ENCODE measurements at regions not wholly inside any gene's neighbourhood (a gene's known extent, or its start where the extent isn't known, plus 50 kb on each side); places are given as distances from the start of the nearest gene placed in this dataset.
"Not testable (repeated sequence)": the region's sequence is repeated elsewhere in the genome, so short reads cannot be mapped to it uniquely, and the experiment has no call there.

GRCh38 chr1:143574891-143575520, 396.8 kb downstream of the FAM72C start (continued):
- TF ChIP-seq, protein P1, sequence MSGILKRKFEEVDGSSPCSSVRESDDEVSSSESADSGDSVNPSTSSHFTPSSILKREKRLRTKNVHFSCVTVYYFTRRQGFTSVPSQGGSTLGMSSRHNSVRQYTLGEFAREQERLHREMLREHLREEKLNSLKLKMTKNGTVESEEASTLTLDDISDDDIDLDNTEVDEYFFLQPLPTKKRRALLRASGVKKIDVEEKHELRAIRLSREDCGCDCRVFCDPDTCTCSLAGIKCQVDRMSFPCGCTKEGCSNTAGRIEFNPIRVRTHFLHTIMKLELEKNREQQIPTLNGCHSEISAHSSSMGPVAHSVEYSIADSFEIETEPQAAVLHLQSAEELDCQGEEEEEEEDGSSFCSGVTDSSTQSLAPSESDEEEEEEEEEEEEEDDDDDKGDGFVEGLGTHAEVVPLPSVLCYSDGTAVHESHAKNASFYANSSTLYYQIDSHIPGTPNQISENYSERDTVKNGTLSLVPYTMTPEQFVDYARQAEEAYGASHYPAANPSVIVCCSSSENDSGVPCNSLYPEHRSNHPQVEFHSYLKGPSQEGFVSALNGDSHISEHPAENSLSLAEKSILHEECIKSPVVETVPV (CRISPR knock-in tag; IDR thresholded peaks at IDR 0.05) = no peak
- TF ChIP-seq GLIS3 (CRISPR knock-in tag; IDR thresholded peaks at IDR 0.05) (no peak), ZNF8 (CRISPR knock-in tag; IDR thresholded peaks at IDR 0.05) (no peak), CREB5 (CRISPR knock-in tag; IDR thresholded peaks at IDR 0.05; ENCODE audit: low read depth) (no peak), ZNF565 (CRISPR knock-in tag; conservative IDR thresholded peaks at IDR 0.05; ENCODE audit: low read depth) (no peak), TOX (CRISPR knock-in tag; IDR thresholded peaks at IDR 0.05; ENCODE audit: borderline replicate concordance) (no peak), ZFP3 (CRISPR knock-in tag; IDR thresholded peaks at IDR 0.05) (no peak), CSDC2 (CRISPR knock-in tag; IDR thresholded peaks at IDR 0.05) (no peak)

DNA sequence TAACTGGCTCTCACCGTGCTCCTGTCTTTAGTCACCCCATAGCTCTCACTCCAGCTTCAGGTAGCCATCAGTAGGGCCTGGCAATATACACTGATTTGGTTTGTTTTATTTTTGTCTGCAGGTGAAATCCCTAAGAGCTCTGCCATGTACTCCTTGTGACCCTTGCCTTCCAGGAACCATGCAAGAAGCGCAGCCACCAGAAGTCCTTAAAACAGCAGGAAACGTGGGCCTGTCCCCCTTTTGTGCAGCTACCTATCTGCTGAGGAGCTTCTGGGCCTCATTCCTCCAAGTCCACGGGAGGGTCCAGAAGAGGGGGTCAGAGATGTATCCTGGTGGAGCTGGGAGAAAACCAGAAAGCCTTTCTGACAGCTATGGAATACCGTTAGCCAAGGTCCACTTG, 399.1 kb downstream of the FAM72C start:
- not testable (repeated sequence) for ATAC-seq

- not testable (repeated sequence) for ATAC-seq
Observed at GRCh38 chr1:143563761-143564160, 408.0 kb downstream of the FAM72C start.

- TF ChIP-seq SNAI2 (CRISPR knock-in tag; IDR thresholded peaks at IDR 0.05) (no peak), ESRRG (CRISPR knock-in tag; IDR thresholded peaks at IDR 0.05) (no peak), ARNTL (CRISPR knock-in tag; IDR thresholded peaks at IDR 0.05; ENCODE audit: borderline replicate concordance, low read depth) (no peak), ZC3H10 (CRISPR knock-in tag; IDR thresholded peaks at IDR 0.05) (no peak), ZNF8 (CRISPR knock-in tag; IDR thresholded peaks at IDR 0.05) (no peak), ZFP30 (CRISPR knock-in tag; IDR thresholded peaks at IDR 0.05) (no peak), OSR1 (CRISPR knock-in tag; IDR thresholded peaks at IDR 0.05) (no peak), RARB (CRISPR knock-in tag; IDR thresholded peaks at IDR 0.05) (no peak), CSDC2 (CRISPR knock-in tag; IDR thresholded peaks at IDR 0.05) (no peak), TOX (CRISPR knock-in tag; IDR thresholded peaks at IDR 0.05; ENCODE audit: borderline replicate concordance) (no peak), PPARA (CRISPR knock-in tag; IDR thresholded peaks at IDR 0.05; ENCODE audit: borderline replicate concordance) (no peak), POU6F1 (CRISPR knock-in tag; IDR thresholded peaks at IDR 0.05; ENCODE audit: borderline replicate concordance, low read depth) (no peak), BACH2 (CRISPR knock-in tag; IDR thresholded peaks at IDR 0.05; ENCODE audit: borderline replicate concordance) (no peak), PATZ1 (CRISPR knock-in tag; IDR thresholded peaks at IDR 0.05; ENCODE audit: borderline replicate concordance) (no peak), TCF4 (CRISPR knock-in tag; IDR thresholded peaks at IDR 0.05; ENCODE audit: borderline replicate concordance) (no peak), CREB5 (CRISPR knock-in tag; IDR thresholded peaks at IDR 0.05; ENCODE audit: low read depth) (no peak), GLIS3 (CRISPR knock-in tag; IDR thresholded peaks at IDR 0.05) (no peak), ZNF70 (CRISPR knock-in tag; IDR thresholded peaks at IDR 0.05) (no peak)
- TF ChIP-seq, protein P1 (CRISPR knock-in tag; IDR thresholded peaks at IDR 0.05) = no peak
- TF ChIP-seq, protein P2, sequence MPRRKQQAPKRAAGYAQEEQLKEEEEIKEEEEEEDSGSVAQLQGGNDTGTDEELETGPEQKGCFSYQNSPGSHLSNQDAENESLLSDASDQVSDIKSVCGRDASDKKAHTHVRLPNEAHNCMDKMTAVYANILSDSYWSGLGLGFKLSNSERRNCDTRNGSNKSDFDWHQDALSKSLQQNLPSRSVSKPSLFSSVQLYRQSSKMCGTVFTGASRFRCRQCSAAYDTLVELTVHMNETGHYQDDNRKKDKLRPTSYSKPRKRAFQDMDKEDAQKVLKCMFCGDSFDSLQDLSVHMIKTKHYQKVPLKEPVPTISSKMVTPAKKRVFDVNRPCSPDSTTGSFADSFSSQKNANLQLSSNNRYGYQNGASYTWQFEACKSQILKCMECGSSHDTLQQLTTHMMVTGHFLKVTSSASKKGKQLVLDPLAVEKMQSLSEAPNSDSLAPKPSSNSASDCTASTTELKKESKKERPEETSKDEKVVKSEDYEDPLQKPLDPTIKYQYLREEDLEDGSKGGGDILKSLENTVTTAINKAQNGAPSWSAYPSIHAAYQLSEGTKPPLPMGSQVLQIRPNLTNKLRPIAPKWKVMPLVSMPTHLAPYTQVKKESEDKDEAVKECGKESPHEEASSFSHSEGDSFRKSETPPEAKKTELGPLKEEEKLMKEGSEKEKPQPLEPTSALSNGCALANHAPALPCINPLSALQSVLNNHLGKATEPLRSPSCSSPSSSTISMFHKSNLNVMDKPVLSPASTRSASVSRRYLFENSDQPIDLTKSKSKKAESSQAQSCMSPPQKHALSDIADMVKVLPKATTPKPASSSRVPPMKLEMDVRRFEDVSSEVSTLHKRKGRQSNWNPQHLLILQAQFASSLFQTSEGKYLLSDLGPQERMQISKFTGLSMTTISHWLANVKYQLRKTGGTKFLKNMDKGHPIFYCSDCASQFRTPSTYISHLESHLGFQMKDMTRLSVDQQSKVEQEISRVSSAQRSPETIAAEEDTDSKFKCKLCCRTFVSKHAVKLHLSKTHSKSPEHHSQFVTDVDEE (CRISPR knock-in tag; IDR thresholded peaks at IDR 0.05) = no peak
- no peak for ATAC-seq
Observed at GRCh38 chr1:143553627-143554026, 418.2 kb downstream of the FAM72C start.

- not testable (repeated sequence) for ATAC-seq
Observed at GRCh38 chr1:143504703-143505102, 467.1 kb downstream of the FAM72C start.

- not testable (repeated sequence) for ATAC-seq
Observed at GRCh38 chr1:143504080-143504479, 467.7 kb downstream of the FAM72C start.

Data from SK-N-SH treated with all-trans-retinoic acid at 6 μM for 48 hours (cell line).